ENCODE measurements at regions not wholly inside any gene's neighbourhood (a gene's known extent, or its start where the extent isn't known, plus 50 kb on each side); places are given as distances from the start of the nearest gene placed in this dataset.
"Not testable (repeated sequence)": the region's sequence is repeated elsewhere in the genome, so short reads cannot be mapped to it uniquely, and the experiment has no call there.

- Histone ChIP-seq H3K9ac (ENCODE audit: low read length) (no peak overlapping the region), H3K27me3 (ENCODE audit: control insufficient read depth, insufficient read depth, low read length) (no peaks in the 10 kb centered on the region), H3K27ac (ENCODE audit: low read depth, low read length) (no peak overlapping the region), H3K36me3 (ENCODE audit: control insufficient read depth, insufficient read depth, low read length) (no peaks in the 10 kb centered on the region), H3K9me3 (ENCODE audit: control insufficient read depth, insufficient read depth, low read depth, low read length) (no peaks in the 10 kb centered on the region), H3K4me3 (ENCODE audit: low read depth, low read length) (no peak overlapping the region), H3K4me1 (ENCODE audit: control insufficient read depth, insufficient read depth, low read length) (no peaks in the 10 kb centered on the region)
These were observed 197.3 kb downstream of the UNC5CL start for GRCh38 chr6:40841721-40842120.

GRCh38 chr6:40832691-40833090, 206.3 kb downstream of the UNC5CL start:
- no peaks in the 10 kb centered on the region for H3K9me3 ChIP-seq (ENCODE audit: control insufficient read depth, insufficient read depth, low read depth, low read length)
- no peak overlapping the region for H3K4me3 ChIP-seq (ENCODE audit: low read depth, low read length)
- H3K4me1 ChIP-seq (ENCODE audit: control insufficient read depth, insufficient read depth, low read length) = peaks cover 4% of the 10 kb centered on the region; the same call in 1 of the 2 replicates
- H3K36me3 ChIP-seq (ENCODE audit: control insufficient read depth, insufficient read depth, low read length) = no peaks in the 10 kb centered on the region
- H3K9ac ChIP-seq (ENCODE audit: low read length) = no peak overlapping the region
- no peak overlapping the region for H3K27ac ChIP-seq (ENCODE audit: low read depth, low read length)
- no peaks in the 10 kb centered on the region for H3K27me3 ChIP-seq (ENCODE audit: control insufficient read depth, insufficient read depth, low read length)

DNA sequence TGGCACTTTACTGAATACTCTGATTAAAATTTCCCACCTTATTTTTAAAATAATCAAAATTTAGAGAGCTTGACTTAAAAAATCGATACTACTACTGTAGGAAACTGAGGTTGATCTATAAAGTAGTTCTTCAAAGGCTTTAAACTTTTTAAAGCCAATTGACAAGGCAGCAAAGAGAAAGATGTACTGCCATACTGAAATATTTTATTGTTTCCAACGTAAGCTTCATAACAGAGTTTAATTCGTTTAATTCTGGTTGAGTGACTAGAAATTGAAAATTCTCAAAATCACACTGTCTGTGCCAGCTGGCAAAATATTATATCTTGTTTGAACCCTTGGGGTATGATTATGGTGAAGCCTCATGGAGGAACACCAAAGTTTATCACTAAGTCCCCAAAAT, 207.6 kb downstream of the UNC5CL start:
- Histone ChIP-seq H3K27ac (ENCODE audit: low read depth, low read length) (no peak overlapping the region), H3K9me3 (ENCODE audit: control insufficient read depth, insufficient read depth, low read depth, low read length) (no peaks in the 10 kb centered on the region), H3K27me3 (ENCODE audit: control insufficient read depth, insufficient read depth, low read length) (no peaks in the 10 kb centered on the region), H3K4me3 (ENCODE audit: low read depth, low read length) (no peak overlapping the region), H3K4me1 (ENCODE audit: control insufficient read depth, insufficient read depth, low read length) (peaks cover 4% of the 10 kb centered on the region; the same call in 1 of the 2 replicates), H3K9ac (ENCODE audit: low read length) (no peak overlapping the region), H3K36me3 (ENCODE audit: control insufficient read depth, insufficient read depth, low read length) (no peaks in the 10 kb centered on the region)

- Histone ChIP-seq H3K36me3 (ENCODE audit: control insufficient read depth, insufficient read depth, low read length) (no peaks in the 10 kb centered on the region), H3K4me1 (ENCODE audit: control insufficient read depth, insufficient read depth, low read length) (no peaks in the 10 kb centered on the region; the same call in 1 of the 2 replicates)
These were observed 213.9 kb downstream of the UNC5CL start for GRCh38 chr6:40825102-40825501.

DNA sequence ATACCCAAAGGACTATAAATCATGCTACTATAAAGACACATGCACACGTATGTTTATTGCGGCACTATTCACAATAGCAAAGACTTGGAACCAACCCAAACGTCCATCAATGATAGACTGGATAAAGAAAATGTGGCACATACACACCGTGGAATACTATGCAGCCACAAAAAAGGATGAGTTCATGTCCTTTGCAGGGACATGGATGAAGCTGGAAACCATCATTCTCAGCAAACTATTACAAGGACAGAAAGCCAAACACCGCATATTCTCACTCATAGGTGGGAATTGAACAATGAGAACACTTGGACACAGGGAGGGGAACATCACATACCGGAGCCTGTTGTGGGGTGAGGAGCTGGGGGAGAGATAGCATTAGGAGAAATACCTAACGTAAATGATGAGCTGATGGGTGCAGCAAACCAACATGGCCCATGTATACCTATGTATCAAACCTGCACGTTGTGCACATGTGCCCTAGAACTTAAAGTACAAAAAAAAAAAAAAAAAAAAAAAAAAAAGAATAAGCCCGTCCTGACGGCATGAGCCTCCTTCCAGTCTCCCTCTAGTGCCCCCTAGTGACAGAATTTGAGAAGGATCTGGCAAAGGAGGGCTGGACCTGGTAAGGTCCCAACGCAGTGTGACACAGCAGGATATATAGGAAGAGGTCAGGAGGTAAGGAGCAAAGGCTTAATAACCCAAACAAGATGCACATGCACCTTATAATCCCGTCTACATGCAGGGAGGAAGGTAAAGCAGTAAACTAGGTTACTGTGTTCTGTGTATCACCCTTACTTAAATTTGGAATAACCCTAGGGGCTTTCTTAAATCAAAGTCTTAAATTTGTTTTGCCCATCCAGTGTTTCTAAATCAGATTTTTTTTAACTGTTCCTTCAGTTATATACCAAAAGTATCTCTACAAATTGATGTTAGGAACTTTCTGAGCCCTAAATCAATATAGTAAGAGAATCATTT, 214.8 kb downstream of the UNC5CL start:
- not testable (repeated sequence) for H3K27me3 ChIP-seq (ENCODE audit: control insufficient read depth, insufficient read depth, low read length); H3K27ac ChIP-seq (ENCODE audit: low read depth, low read length); H3K9me3 ChIP-seq (ENCODE audit: control insufficient read depth, insufficient read depth, low read depth, low read length); H3K36me3 ChIP-seq (ENCODE audit: control insufficient read depth, insufficient read depth, low read length); H3K4me3 ChIP-seq (ENCODE audit: low read depth, low read length); H3K4me1 ChIP-seq (ENCODE audit: control insufficient read depth, insufficient read depth, low read length); H3K9ac ChIP-seq (ENCODE audit: low read length)

More at GRCh38 chr6:40825102-40825501, 213.9 kb downstream of the UNC5CL start:
- Histone ChIP-seq H3K9ac (ENCODE audit: low read length) (no peak overlapping the region), H3K27me3 (ENCODE audit: control insufficient read depth, insufficient read depth, low read length) (no peaks in the 10 kb centered on the region), H3K9me3 (ENCODE audit: control insufficient read depth, insufficient read depth, low read depth, low read length) (no peaks in the 10 kb centered on the region), H3K27ac (ENCODE audit: low read depth, low read length) (no peak overlapping the region), H3K4me3 (ENCODE audit: low read depth, low read length) (no peak overlapping the region)

DNA sequence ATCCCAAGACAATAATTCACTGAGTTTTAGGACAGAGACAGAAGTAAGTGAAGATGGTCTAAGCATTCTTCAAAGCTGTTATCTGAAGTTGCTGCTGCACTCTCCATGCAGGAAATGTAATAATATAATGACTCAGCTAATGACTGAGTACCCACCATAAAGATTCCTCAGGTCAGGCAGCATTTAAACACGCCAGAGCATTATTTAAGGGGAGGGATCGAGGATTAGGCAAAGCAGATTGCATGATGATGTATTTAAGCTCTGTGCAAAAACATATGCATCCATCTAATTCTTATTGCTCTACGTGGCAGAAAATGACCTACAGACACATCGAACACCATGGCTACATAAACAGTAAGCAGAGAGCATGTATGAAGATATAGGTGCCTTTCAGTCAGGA, 216.4 kb downstream of the UNC5CL start:
- Histone ChIP-seq H3K36me3 (ENCODE audit: control insufficient read depth, insufficient read depth, low read length) (no peaks in the 10 kb centered on the region), H3K4me3 (ENCODE audit: low read depth, low read length) (no peak overlapping the region), H3K9me3 (ENCODE audit: control insufficient read depth, insufficient read depth, low read depth, low read length) (no peaks in the 10 kb centered on the region), H3K27ac (ENCODE audit: low read depth, low read length) (no peak overlapping the region), H3K9ac (ENCODE audit: low read length) (no peak overlapping the region), H3K4me1 (ENCODE audit: control insufficient read depth, insufficient read depth, low read length) (no peaks in the 10 kb centered on the region; the same call in 1 of the 2 replicates), H3K27me3 (ENCODE audit: control insufficient read depth, insufficient read depth, low read length) (no peaks in the 10 kb centered on the region)

DNA sequence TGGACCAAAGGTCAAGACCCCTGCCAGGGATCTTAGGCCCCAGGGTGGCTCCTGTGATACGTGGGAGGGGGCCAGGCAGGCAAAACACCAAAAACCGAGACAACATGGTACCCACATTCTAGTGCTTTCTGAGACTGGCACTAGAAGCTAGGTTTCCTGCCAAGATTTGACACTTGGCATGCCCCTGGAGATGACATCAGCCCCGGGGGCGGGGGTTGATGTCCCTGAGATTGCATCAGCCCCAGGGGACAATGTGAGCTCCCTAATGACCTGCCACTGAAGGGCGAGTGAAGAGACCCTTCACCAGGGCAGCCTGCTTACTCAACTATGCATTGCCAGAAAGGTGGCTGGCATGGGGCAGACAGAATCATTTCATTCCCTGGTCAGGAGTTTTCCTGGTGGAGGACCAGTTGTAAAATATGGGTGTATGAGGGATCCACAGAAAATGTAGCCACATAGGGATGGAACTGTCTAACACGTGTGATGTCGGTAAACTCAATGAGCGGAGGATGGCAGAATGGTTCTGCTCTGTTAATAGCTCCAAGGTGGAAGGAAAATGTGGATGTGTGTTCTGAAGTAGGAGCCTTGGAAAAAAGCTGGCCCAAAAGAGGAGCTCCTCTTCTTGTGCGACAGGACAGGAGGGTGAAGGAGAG, 219.7 kb downstream of the UNC5CL start:
- Histone ChIP-seq H3K36me3 (ENCODE audit: control insufficient read depth, insufficient read depth, low read length) (no peaks in the 10 kb centered on the region), H3K9me3 (ENCODE audit: control insufficient read depth, insufficient read depth, low read depth, low read length) (no peaks in the 10 kb centered on the region), H3K4me3 (ENCODE audit: low read depth, low read length) (no peak overlapping the region), H3K4me1 (ENCODE audit: control insufficient read depth, insufficient read depth, low read length) (no peaks in the 10 kb centered on the region; the same call in 1 of the 2 replicates), H3K27me3 (ENCODE audit: control insufficient read depth, insufficient read depth, low read length) (no peaks in the 10 kb centered on the region), H3K27ac (ENCODE audit: low read depth, low read length) (no peak overlapping the region), H3K9ac (ENCODE audit: low read length) (no peak overlapping the region)

DNA sequence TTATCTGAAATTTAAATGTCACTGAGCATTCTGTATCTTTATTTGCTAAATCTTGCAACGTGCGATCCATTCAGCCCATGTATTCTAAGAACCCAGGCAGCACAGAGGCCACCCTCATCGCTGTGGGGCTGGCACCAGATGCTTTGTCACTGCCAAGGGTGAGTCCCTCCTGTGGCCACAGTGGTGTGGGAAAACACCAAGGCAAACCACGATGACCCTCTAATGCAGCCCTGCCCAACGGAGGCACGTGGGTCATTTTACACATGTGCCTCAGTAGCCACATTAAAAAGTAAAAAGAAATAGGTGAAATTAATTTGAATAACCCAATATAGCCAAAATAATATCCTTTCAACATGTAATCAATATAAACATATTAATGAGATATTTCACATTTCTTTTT, 221.7 kb downstream of the UNC5CL start:
- Histone ChIP-seq H3K9ac (ENCODE audit: low read length) (no peak overlapping the region), H3K27ac (ENCODE audit: low read depth, low read length) (no peak overlapping the region), H3K9me3 (ENCODE audit: control insufficient read depth, insufficient read depth, low read depth, low read length) (no peaks in the 10 kb centered on the region), H3K4me1 (ENCODE audit: control insufficient read depth, insufficient read depth, low read length) (no peaks in the 10 kb centered on the region; the same call in 1 of the 2 replicates), H3K36me3 (ENCODE audit: control insufficient read depth, insufficient read depth, low read length) (no peaks in the 10 kb centered on the region), H3K27me3 (ENCODE audit: control insufficient read depth, insufficient read depth, low read length) (no peaks in the 10 kb centered on the region), H3K4me3 (ENCODE audit: low read depth, low read length) (no peak overlapping the region)

- Histone ChIP-seq H3K4me3 (ENCODE audit: low read depth, low read length) (no peak overlapping the region), H3K9ac (ENCODE audit: low read length) (no peak overlapping the region), H3K27me3 (ENCODE audit: control insufficient read depth, insufficient read depth, low read length) (no peaks in the 10 kb centered on the region)
These were observed 222.4 kb downstream of the UNC5CL start for GRCh38 chr6:40816601-40817000.

GRCh38 chr6:40815731-40816130, 223.3 kb downstream of the UNC5CL start:
- no peaks in the 10 kb centered on the region for H3K27me3 ChIP-seq (ENCODE audit: control insufficient read depth, insufficient read depth, low read length)
- H3K4me3 ChIP-seq (ENCODE audit: low read depth, low read length) = no peak overlapping the region
- no peak overlapping the region for H3K9ac ChIP-seq (ENCODE audit: low read length)
- H3K27ac ChIP-seq (ENCODE audit: low read depth, low read length) = no peak overlapping the region
- H3K9me3 ChIP-seq (ENCODE audit: control insufficient read depth, insufficient read depth, low read depth, low read length) = no peaks in the 10 kb centered on the region
- H3K36me3 ChIP-seq (ENCODE audit: control insufficient read depth, insufficient read depth, low read length) = no peaks in the 10 kb centered on the region
- no peaks in the 10 kb centered on the region for H3K4me1 ChIP-seq (ENCODE audit: control insufficient read depth, insufficient read depth, low read length)

More at GRCh38 chr6:40816601-40817000, 222.4 kb downstream of the UNC5CL start:
- no peaks in the 10 kb centered on the region for H3K9me3 ChIP-seq (ENCODE audit: control insufficient read depth, insufficient read depth, low read depth, low read length)
- H3K36me3 ChIP-seq (ENCODE audit: control insufficient read depth, insufficient read depth, low read length) = no peaks in the 10 kb centered on the region
- no peaks in the 10 kb centered on the region for H3K4me1 ChIP-seq (ENCODE audit: control insufficient read depth, insufficient read depth, low read length)
- no peak overlapping the region for H3K27ac ChIP-seq (ENCODE audit: low read depth, low read length)

DNA sequence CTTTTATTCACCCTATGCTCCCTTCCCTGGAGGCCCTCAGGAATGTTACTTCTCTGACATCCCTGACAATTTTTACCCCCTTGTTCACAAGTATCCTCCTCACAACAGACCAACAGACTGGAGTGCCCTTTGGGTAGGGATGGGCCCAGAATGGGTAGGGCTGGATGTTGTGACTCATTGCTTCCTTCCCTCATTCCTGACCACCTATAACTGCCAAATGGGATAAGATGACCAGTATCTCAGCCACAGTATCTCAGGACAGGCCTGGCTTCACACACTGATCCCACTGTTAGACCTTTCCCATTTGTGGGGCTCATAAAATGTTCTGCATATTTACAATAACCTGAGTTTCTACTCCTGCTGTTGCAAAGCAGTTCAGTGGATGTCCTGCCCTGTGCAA, 223.0 kb upstream of the LRFN2 start:
- no peaks in the 10 kb centered on the region for H3K27me3 ChIP-seq (ENCODE audit: control insufficient read depth, insufficient read depth, low read length)
- no peaks in the 10 kb centered on the region for H3K9me3 ChIP-seq (ENCODE audit: control insufficient read depth, insufficient read depth, low read depth, low read length)
- H3K36me3 ChIP-seq (ENCODE audit: control insufficient read depth, insufficient read depth, low read length) = no peaks in the 10 kb centered on the region
- H3K27ac ChIP-seq (ENCODE audit: low read depth, low read length) = no peak overlapping the region
- no peak overlapping the region for H3K9ac ChIP-seq (ENCODE audit: low read length)
- no peak overlapping the region for H3K4me3 ChIP-seq (ENCODE audit: low read depth, low read length)
- H3K4me1 ChIP-seq (ENCODE audit: control insufficient read depth, insufficient read depth, low read length) = no peaks in the 10 kb centered on the region

All from HUES6 (cell line).